Calu3 (cell line): ENCODE measurements at regions not wholly inside any gene's neighbourhood (a gene's known extent, or its start where the extent isn't known, plus 50 kb on each side); places are given as distances from the start of the nearest gene placed in this dataset.

ENCODE experiments used
- BruUV-seq: library from RNA; stranded (reverse); fragments of 400-500 nt; replicated peaks from 2 replicates; lab custom pipeline; 2021; lab: Mats Ljungman, UMichigan
- CTCF ChIA-PET: fragments of 300-600 bp; sonication (Branson Sonifier 250); formaldehyde crosslinking; loops from one replicate; lab custom pipeline; 2022; ENCODE audit warnings: antibody characterized with exemption; lab: Charles Lee
- DNase-seq: peaks from one replicate; pipeline ENCODE4 v3.0.0; 2022
- H3K27ac Mint-ChIP-seq: one replicate; pipeline ENCODE4 v1.8.0; 2022; ENCODE audit warnings: mixed read lengths; ENCODE audit not compliant: unreplicated experiment
- H3K27me3 Mint-ChIP-seq: one replicate; pipeline ENCODE4 v1.8.0; 2022; ENCODE audit warnings: mixed read lengths; ENCODE audit not compliant: unreplicated experiment
- H3K36me3 Mint-ChIP-seq: one replicate; pipeline ENCODE4 v1.8.0; 2022; ENCODE audit warnings: mild to moderate bottlenecking, moderate library complexity, mixed read lengths; ENCODE audit not compliant: insufficient read depth, unreplicated experiment
- H3K4me1 Mint-ChIP-seq: one replicate; pipeline ENCODE4 v1.8.0; 2022; ENCODE audit warnings: mild to moderate bottlenecking, low read depth, mixed read lengths; ENCODE audit not compliant: unreplicated experiment
- H3K4me3 Mint-ChIP-seq: one replicate; pipeline ENCODE4 v1.8.0; 2022; ENCODE audit warnings: mild to moderate bottlenecking, low read depth, moderate library complexity, mixed read lengths; ENCODE audit not compliant: unreplicated experiment
- H3K9me3 Mint-ChIP-seq: one replicate; pipeline ENCODE4 v1.8.0; 2022; ENCODE audit warnings: low read depth, mixed read lengths; ENCODE audit not compliant: unreplicated experiment
- intact Hi-C: fragments of 100-400 bp; cut with micrococcal nuclease; formaldehyde crosslinking; loops from one replicate; pipeline ENCODE4 v1.10.0; 2022; ENCODE audit not compliant: unreplicated experiment
- TF ChIP-seq, protein P1 (sequence below): fragments of 200-600 bp; IDR thresholded peaks from one replicate; pipeline ENCODE4 v1.8.0; 2022; ENCODE audit warnings: antibody characterized with exemption; ENCODE audit not compliant: unreplicated experiment

DNA sequence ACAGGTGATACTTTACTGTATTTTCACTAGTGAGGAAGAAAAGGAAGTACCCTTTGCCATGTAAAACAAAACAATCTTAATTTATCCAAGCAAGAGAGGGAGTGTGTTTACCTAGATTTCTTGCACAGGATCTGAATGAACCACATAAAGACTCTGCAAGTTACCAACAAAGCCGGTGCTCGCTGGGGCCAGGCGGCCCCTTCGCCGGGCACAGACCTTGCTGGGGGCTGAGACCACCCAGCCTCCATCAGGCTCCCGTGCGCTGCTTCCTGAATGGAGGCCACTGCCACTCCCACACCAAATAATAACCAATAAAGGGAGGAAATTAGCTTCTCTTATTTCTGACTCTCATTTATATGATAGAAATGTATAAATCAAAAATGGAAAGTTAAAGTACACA lies 625.0 kb upstream of the ADARB2 start:
- CTCF ChIA-PET: no interaction called here
- Mint-ChIP-seq H3K27me3 (no peaks in the 10 kb centered on the region), H3K4me1 (no peaks in the 10 kb centered on the region), H3K4me3 (no peak overlapping the region), H3K9me3 (peaks cover 16% of the 10 kb centered on the region), H3K36me3 (no peaks in the 10 kb centered on the region), H3K27ac (no peak overlapping the region)
- no peak for DNase-seq
- no TSS peak for BruUV-seq
- TF ChIP-seq, protein P1, sequence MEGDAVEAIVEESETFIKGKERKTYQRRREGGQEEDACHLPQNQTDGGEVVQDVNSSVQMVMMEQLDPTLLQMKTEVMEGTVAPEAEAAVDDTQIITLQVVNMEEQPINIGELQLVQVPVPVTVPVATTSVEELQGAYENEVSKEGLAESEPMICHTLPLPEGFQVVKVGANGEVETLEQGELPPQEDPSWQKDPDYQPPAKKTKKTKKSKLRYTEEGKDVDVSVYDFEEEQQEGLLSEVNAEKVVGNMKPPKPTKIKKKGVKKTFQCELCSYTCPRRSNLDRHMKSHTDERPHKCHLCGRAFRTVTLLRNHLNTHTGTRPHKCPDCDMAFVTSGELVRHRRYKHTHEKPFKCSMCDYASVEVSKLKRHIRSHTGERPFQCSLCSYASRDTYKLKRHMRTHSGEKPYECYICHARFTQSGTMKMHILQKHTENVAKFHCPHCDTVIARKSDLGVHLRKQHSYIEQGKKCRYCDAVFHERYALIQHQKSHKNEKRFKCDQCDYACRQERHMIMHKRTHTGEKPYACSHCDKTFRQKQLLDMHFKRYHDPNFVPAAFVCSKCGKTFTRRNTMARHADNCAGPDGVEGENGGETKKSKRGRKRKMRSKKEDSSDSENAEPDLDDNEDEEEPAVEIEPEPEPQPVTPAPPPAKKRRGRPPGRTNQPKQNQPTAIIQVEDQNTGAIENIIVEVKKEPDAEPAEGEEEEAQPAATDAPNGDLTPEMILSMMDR: no peak
- intact Hi-C loops: no loop called here

DNA sequence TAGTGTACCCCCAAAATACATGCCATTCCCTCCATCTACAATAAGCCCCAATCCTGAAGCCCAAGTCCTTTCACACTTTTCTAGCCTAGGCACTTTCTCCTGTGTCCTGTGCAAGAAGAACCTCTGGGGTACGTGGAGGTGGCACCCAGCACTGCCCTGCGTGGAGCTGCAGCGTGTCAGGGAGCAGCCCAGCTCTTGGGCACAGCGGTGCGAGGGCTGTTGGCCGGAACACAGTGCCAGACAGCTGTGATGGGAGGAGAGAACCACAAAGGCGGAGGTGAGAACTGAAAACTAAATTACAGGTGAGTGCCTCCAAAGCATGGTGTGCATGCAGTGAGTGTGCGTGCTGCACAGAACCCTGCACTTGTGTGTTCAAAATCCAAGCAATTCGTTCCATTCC lies 621.3 kb upstream of the ADARB2 start:
- intact Hi-C loops: no loop called here
- DNase-seq: no peak

DNA sequence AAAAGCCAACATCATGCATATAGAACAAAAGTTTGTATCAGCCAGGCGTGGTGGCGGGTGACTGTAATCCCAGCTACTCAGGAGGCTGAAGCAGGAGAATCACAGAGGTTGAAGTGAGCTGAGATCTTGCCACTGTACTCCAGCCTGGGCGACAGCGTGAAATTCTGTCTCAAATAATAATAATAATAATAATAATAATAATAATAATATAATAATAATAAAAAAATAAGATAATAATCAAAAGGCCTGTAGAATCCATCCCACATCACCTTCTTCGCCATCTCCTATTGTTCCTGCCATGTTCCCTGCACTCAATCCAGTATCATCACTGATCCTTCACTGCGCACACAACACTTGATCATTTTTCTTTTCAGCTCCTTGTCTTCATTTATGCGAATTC lies 619.3 kb upstream of the ADARB2 start:
- H3K27me3 Mint-ChIP-seq: no peaks in the 10 kb centered on the region
- no TSS peak for BruUV-seq
- intact Hi-C loops: no loop called here
- TF ChIP-seq, protein P1: no peak
- H3K9me3 Mint-ChIP-seq: peaks cover 17% of the 10 kb centered on the region
- H3K4me1 Mint-ChIP-seq: no peaks in the 10 kb centered on the region
- H3K4me3 Mint-ChIP-seq: no peak overlapping the region
- CTCF ChIA-PET: no interaction called here
- no peaks in the 10 kb centered on the region for H3K36me3 Mint-ChIP-seq
- no peak overlapping the region for H3K27ac Mint-ChIP-seq
- no peak for DNase-seq

More for the DNA sequence above, 621.3 kb upstream of the ADARB2 start:
- Mint-ChIP-seq H3K4me3 (no peak overlapping the region), H3K27ac (no peak overlapping the region), H3K27me3 (no peaks in the 10 kb centered on the region), H3K36me3 (no peaks in the 10 kb centered on the region), H3K4me1 (no peaks in the 10 kb centered on the region), H3K9me3 (peaks cover 19% of the 10 kb centered on the region)
- CTCF ChIA-PET: no interaction called here
- no TSS peak for BruUV-seq
- TF ChIP-seq, protein P1: no peak

GRCh38 chr10:2351566-2351965 lies 614.2 kb upstream of the ADARB2 start:
- H3K9me3 Mint-ChIP-seq: peaks cover 3% of the 10 kb centered on the region
- CTCF ChIA-PET: interaction anchor here (0.6 kb wide), 1 partner anchor 568 kb away, joined by 3 read pairs; no protein-coding TSS in a partner anchor
- no peaks in the 10 kb centered on the region for H3K27me3 Mint-ChIP-seq
- H3K4me1 Mint-ChIP-seq: no peaks in the 10 kb centered on the region
- intact Hi-C loops: no loop called here
- TF ChIP-seq, protein P1: no peak
- no TSS peak for BruUV-seq
- H3K27ac Mint-ChIP-seq: no peak overlapping the region
- no peaks in the 10 kb centered on the region for H3K36me3 Mint-ChIP-seq
- no peak for DNase-seq
- no peak overlapping the region for H3K4me3 Mint-ChIP-seq
